ENCODE measurements at regions not wholly inside any gene's neighbourhood (a gene's known extent, or its start where the extent isn't known, plus 50 kb on each side); places are given as distances from the start of the nearest gene placed in this dataset.

DNA sequence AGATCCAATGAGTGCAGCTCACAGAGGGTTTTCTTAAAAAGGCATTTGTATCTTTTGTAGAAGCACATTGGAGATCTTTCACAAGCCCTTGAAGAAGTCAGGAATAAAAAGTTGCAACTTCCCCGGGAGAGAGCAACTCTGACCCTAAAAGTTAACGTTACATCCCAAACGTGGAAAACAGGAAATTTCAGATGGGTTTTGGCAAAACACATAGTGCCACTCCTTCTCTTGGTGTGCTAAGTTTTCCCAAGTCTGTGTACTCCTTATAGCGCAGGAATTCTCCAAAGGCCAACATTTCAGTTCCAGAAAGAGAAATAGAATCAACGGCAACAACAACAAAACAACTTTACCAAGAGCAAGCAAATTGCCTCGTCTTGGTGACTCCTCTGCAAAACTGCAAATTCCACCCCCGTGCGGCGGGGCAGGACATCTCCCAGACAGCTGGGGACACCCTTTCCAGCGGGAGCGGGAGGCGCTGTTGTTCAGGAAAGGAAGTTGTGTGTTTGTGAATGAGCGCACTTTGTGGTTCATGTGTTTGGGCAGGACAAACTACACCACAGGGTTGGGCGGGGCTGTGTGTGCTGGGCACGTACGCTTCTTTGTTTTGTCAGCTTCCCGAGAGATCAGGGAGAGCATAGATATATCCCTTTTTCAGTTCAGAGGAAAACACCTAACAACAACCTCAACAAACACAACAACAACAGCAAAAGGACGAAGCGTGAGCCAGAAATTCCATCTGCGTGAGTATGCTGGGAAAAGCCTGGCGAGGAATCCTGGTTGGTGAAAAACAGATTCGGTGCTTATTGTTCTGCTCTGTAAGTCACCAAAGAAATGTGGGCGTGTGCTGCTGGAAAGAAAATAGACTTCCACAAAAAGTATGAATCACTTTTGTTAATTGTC is 294.7 kb upstream of the PITRM1 start:
- H3K4me3 ChIP-seq (ENCODE audit: low read depth, low read length) = peak overlapping the region; percentile 36
- TF ChIP-seq CTCF (IDR thresholded peaks at IDR 0.05; ENCODE audit: low read depth, low read length) = peak; percentile 32; the same call in 1 of the 2 replicates

DNA sequence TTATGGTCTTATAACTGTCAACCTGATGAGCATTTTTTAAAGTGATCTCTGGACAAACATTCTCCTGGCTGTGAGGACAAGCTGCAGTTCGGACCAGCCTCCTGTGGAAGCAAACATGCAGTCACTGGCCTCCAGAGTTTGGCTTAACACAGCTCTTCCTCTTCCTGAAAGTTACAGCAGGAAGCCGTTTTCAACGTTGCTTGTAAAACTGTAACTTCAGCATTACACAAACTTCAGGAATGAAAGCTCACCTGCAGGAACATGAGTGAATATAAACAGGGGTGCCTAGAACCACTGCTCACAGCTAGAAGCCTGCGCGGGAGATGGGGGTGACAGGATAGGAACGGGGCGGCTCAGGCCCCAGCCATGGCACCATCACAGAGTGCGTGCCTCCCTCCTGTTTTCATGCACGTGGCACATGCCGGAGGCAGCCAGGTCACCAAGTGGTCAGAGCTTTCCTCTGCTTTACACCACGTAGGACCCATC is 292.9 kb upstream of the PITRM1 start:
- no peak for TF ChIP-seq CTCF (IDR thresholded peaks at IDR 0.05; ENCODE audit: low read depth, low read length)

GRCh38 chr10:3464760-3465405 is 292.3 kb upstream of the PITRM1 start:
- TF ChIP-seq CTCF (IDR thresholded peaks at IDR 0.05; ENCODE audit: low read depth, low read length) = no peak
- H3K4me3 ChIP-seq (ENCODE audit: low read depth, low read length) = no peak overlapping the region

More for the DNA sequence above, 292.9 kb upstream of the PITRM1 start:
- no peak overlapping the region for H3K4me3 ChIP-seq (ENCODE audit: low read depth, low read length)

GRCh38 chr10:3460420-3461128 is 288.0 kb upstream of the PITRM1 start:
- no peak overlapping the region for H3K4me3 ChIP-seq (ENCODE audit: low read depth, low read length)
- TF ChIP-seq CTCF (IDR thresholded peaks at IDR 0.05; ENCODE audit: low read depth, low read length) = no peak

DNA sequence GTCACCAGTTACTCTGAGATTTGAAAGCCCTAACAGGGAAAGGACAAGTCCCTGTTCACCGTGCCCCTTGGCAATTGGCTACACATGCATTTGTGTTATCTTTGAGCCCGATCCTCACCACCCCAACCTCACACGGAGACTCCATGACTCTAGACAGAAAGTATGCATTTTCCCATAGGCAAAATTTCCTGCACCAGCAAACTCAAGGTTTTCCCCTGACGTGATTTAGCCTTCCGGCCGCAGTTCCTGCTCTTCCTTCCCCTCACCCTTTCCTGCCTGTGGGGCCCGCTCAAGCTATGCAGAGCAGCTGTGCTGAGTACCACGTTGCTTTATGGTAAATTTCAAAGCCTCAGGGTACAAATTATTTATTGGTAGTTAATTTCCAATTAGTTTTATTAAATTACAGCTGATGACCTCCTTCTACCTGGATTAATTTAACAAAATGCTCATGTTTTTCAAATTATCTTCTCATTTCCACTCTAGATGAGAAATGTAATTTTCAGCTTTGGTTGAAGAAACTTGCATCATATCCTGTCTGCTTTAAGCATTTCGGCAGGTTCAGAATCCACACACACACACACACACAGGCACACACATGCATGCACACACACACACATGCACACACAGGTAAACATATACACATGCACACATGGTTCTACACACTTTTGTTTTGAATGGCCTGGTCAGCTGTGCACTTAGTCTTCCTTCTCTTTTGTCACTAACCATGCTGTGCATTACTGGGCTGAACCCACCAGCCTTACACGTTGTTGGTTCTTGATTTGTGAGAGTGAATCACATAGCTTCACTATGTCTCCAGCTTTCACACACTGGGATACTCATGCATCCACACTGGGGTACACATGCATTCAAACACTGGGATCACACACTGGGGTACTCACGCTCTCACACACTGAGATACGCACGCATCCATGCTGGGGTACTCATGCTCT is 283.1 kb upstream of the PITRM1 start:
- no peak overlapping the region for H3K4me3 ChIP-seq (ENCODE audit: low read depth, low read length)
- no peak for TF ChIP-seq CTCF (IDR thresholded peaks at IDR 0.05; ENCODE audit: low read depth, low read length)

DNA sequence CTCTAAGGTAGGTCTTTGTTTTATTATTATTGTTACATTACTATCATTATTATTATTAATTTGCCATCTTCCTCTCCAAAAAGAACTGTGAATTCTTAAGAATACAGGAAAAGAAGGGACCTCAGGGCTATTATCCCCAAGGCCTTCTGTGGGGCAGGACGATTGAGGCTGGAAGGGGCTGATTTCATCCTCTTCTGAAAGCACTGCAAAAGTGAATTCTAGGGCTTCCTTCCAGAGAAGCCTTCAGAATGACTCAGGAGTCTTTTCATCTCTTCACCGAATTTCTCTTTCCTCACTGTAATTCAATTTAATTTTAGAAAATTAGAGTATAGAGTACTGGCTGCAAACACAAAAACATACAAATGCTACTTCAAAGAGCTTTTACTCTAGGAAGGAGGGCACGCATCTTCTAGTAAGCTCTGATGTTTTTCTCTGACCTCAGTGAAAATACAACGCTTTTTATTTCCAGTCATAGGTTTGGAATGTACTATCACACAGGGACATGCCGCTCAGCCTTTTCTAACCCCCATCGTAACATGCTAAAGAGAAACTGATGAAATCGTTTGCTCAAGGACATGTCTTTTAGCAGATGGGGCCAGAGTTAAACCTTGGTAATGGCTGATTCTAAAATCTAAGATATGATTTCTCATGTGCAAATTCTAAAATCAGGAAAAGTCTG is 280.2 kb upstream of the PITRM1 start:
- peak overlapping the region; percentile 49 for H3K4me3 ChIP-seq (ENCODE audit: low read depth, low read length)
- TF ChIP-seq CTCF (IDR thresholded peaks at IDR 0.05; ENCODE audit: low read depth, low read length) = no peak

All from WI38 (cell line).